ENCODE measurements at regions not wholly inside any gene's neighbourhood (a gene's known extent, or its start where the extent isn't known, plus 50 kb on each side); places are given as distances from the start of the nearest gene placed in this dataset.

DNA sequence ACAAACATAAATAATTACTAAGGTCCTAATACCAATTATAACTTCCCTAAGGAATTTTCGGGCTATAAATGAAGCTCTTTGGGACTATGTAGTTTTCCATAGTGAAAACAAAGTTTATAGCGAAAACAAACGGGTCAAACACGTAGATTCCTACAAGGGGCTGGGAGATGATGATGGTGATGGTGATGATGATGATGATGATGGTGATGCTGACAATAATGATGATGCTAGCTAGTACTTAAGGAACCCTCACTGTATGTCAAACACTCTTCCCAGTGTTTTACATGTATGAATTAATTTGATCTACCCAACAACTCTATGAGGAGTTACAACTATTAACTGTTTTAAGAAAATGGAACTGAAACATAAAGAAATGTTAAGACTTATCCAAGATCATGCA lies 63.7 kb upstream of the PIK3R1 start:
- H3K9ac ChIP-seq (ENCODE audit: low read depth, low read length, poor library complexity): no peak overlapping the region
- H3K23ac ChIP-seq (ENCODE audit: low read depth, low read length, poor library complexity): no peak overlapping the region

GRCh38 chr5:68149189-68149588 lies 66.4 kb upstream of the PIK3R1 start:
- Histone ChIP-seq H3K23ac (ENCODE audit: low read depth, low read length, poor library complexity) (no peak overlapping the region), H3K4me3 (ENCODE audit: low read length in 2 of 2) (no peak overlapping the region), H3K27me3 (ENCODE audit: control insufficient read depth in 3 of 3, insufficient read depth in 3 of 3, low read depth in 1 of 3, low read length in 3 of 3) (no peaks in the 10 kb centered on the region), H2BK12ac (ENCODE audit: low read length) (no peak overlapping the region), H4K8ac (ENCODE audit: low read depth, low read length) (no peak overlapping the region), H3K4me2 (ENCODE audit: insufficient read depth, low read length, poor library complexity, severe bottlenecking) (no peak overlapping the region), H3K9me3 (replicated peaks in 1 of 2; ENCODE audit: control insufficient read depth in 2 of 2, insufficient read depth in 1 of 2, low read depth in 1 of 2, low read length in 2 of 2) (no peaks in the 10 kb centered on the region), H3K18ac (ENCODE audit: low read length) (peak overlapping the region; percentile 74), H3K9ac (ENCODE audit: low read depth, low read length, poor library complexity) (no peak overlapping the region), H2AFZ (ENCODE audit: low read length) (peak overlapping the region; percentile 19), H3K4me1 (ENCODE audit: control insufficient read depth in 2 of 2, insufficient read depth in 1 of 2, low read depth in 1 of 2, low read length in 2 of 2) (no peaks in the 10 kb centered on the region), H2BK5ac (ENCODE audit: low read length) (no peak overlapping the region), H3K14ac (ENCODE audit: low read length) (no peak overlapping the region), H4K91ac (ENCODE audit: low read depth, low read length, poor library complexity) (no peak overlapping the region), H2BK15ac (ENCODE audit: low read length) (no peak overlapping the region), H3K79me1 (ENCODE audit: low read depth, low read length) (no peaks in the 10 kb centered on the region), H3K4ac (ENCODE audit: low read length) (no peak overlapping the region), H2AK5ac (ENCODE audit: low read depth, low read length) (no peak overlapping the region), H2BK120ac (ENCODE audit: low read depth, low read length) (no peak overlapping the region), H3K27ac (replicated peaks; ENCODE audit: low read length) (no peak overlapping the region), H3K36me3 (replicated peaks in 1 of 2; ENCODE audit: control insufficient read depth in 2 of 2, insufficient read depth in 2 of 2, low read length in 2 of 2) (no peaks in the 10 kb centered on the region)
- WGBS, 2 donors (ENCODE audit: extremely low coverage in 2 of 2, insufficient read length in 2 of 2, insufficient replicate concordance in 1 of 2): no CpG with 5 or more reads among the region's 2 CpGs
- DNase-seq (ENCODE audit: low spot score): no peak

More for the DNA sequence above, 63.7 kb upstream of the PIK3R1 start:
- no peaks in the 10 kb centered on the region for H3K9me3 ChIP-seq (replicated peaks in 1 of 2; ENCODE audit: control insufficient read depth in 2 of 2, insufficient read depth in 1 of 2, low read depth in 1 of 2, low read length in 2 of 2)
- no peak for DNase-seq (ENCODE audit: low spot score)
- no peak overlapping the region for H2BK5ac ChIP-seq (ENCODE audit: low read length)
- no peak overlapping the region for H4K91ac ChIP-seq (ENCODE audit: low read depth, low read length, poor library complexity)
- no peaks in the 10 kb centered on the region for H3K27me3 ChIP-seq (ENCODE audit: control insufficient read depth in 3 of 3, insufficient read depth in 3 of 3, low read depth in 1 of 3, low read length in 3 of 3)
- no peak overlapping the region for H4K8ac ChIP-seq (ENCODE audit: low read depth, low read length)
- WGBS, 2 donors (ENCODE audit: extremely low coverage in 2 of 2, insufficient read length in 2 of 2, insufficient replicate concordance in 1 of 2): no CpG with 5 or more reads among the region's 4 CpGs
- H3K79me1 ChIP-seq (ENCODE audit: low read depth, low read length): no peaks in the 10 kb centered on the region
- no peak overlapping the region for H3K14ac ChIP-seq (ENCODE audit: low read length)
- no peak overlapping the region for H3K18ac ChIP-seq (ENCODE audit: low read length)
- no peak overlapping the region for H3K4me2 ChIP-seq (ENCODE audit: insufficient read depth, low read length, poor library complexity, severe bottlenecking)
- H3K4ac ChIP-seq (ENCODE audit: low read length): no peak overlapping the region
- no peaks in the 10 kb centered on the region for H3K4me1 ChIP-seq (ENCODE audit: control insufficient read depth in 2 of 2, insufficient read depth in 1 of 2, low read depth in 1 of 2, low read length in 2 of 2)
- no peak overlapping the region for H3K4me3 ChIP-seq (ENCODE audit: low read length in 2 of 2)
- no peak overlapping the region for H2AK5ac ChIP-seq (ENCODE audit: low read depth, low read length)
- H2BK15ac ChIP-seq (ENCODE audit: low read length): no peak overlapping the region
- H2BK12ac ChIP-seq (ENCODE audit: low read length): no peak overlapping the region
- no peak overlapping the region for H2AFZ ChIP-seq (ENCODE audit: low read length)
- H3K27ac ChIP-seq (replicated peaks; ENCODE audit: low read length): no peak overlapping the region
- H3K36me3 ChIP-seq (replicated peaks in 1 of 2; ENCODE audit: control insufficient read depth in 2 of 2, insufficient read depth in 2 of 2, low read length in 2 of 2): no peaks in the 10 kb centered on the region
- no peak overlapping the region for H2BK120ac ChIP-seq (ENCODE audit: low read depth, low read length)

DNA sequence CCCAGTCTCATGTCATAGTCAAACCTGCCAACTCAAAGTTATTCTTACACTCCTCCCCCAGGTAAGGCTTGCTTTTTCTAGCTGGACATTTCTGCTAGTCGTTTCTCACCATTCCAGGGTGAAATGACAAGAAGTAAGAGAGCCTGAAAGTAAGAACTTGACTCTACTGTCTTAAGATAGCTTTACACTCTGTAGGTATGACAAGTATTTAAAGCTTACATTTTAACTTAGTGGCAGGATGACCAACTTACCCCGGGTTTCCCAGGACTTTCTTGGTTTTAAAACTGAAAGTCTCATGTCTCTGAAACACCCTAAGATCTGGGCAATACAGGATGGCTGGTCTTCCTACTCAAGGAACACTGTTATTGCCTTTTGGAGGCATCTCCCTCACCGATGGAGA lies 67.5 kb upstream of the PIK3R1 start:
- Histone ChIP-seq H3K23ac (ENCODE audit: low read depth, low read length, poor library complexity) (no peak overlapping the region), H3K4me1 (ENCODE audit: control insufficient read depth in 2 of 2, insufficient read depth in 1 of 2, low read depth in 1 of 2, low read length in 2 of 2) (no peaks in the 10 kb centered on the region), H4K8ac (ENCODE audit: low read depth, low read length) (no peak overlapping the region)

DNA sequence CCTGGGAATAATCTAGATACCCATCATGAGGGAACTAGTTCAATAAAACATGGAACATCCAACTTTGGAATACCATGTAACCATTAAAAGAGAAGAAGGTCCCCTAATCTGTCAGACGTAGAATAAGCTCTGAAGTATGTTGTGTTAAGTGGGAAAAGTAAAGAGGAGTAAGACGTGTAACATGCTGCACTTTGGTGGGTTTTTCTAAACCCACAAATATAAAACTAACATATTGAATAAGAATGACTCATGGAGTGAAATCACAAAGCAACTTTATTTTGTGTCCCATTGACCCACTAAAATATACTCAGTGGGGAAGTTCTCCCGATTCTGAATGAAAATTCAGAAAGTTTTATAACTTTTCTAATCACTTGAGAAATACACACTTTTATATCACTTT lies 67.9 kb upstream of the PIK3R1 start:
- Histone ChIP-seq H3K9ac (ENCODE audit: low read depth, low read length, poor library complexity) (no peak overlapping the region), H3K36me3 (replicated peaks in 1 of 2; ENCODE audit: control insufficient read depth in 2 of 2, insufficient read depth in 2 of 2, low read length in 2 of 2) (no peaks in the 10 kb centered on the region), H3K4ac (ENCODE audit: low read length) (no peak overlapping the region), H3K79me1 (ENCODE audit: low read depth, low read length) (no peaks in the 10 kb centered on the region), H2BK12ac (ENCODE audit: low read length) (no peak overlapping the region), H3K23ac (ENCODE audit: low read depth, low read length, poor library complexity) (no peak overlapping the region), H2AK5ac (ENCODE audit: low read depth, low read length) (no peak overlapping the region), H3K27me3 (ENCODE audit: control insufficient read depth in 3 of 3, insufficient read depth in 3 of 3, low read depth in 1 of 3, low read length in 3 of 3) (no peaks in the 10 kb centered on the region), H3K14ac (ENCODE audit: low read length) (no peak overlapping the region), H4K8ac (ENCODE audit: low read depth, low read length) (no peak overlapping the region), H3K27ac (replicated peaks; ENCODE audit: low read length) (no peak overlapping the region), H4K91ac (ENCODE audit: low read depth, low read length, poor library complexity) (no peak overlapping the region), H2AFZ (ENCODE audit: low read length) (no peak overlapping the region), H3K4me3 (ENCODE audit: low read length in 2 of 2) (no peak overlapping the region), H3K18ac (ENCODE audit: low read length) (no peak overlapping the region), H2BK120ac (ENCODE audit: low read depth, low read length) (no peak overlapping the region), H2BK5ac (ENCODE audit: low read length) (no peak overlapping the region), H2BK15ac (ENCODE audit: low read length) (no peak overlapping the region), H3K4me1 (ENCODE audit: control insufficient read depth in 2 of 2, insufficient read depth in 1 of 2, low read depth in 1 of 2, low read length in 2 of 2) (no peaks in the 10 kb centered on the region), H3K4me2 (ENCODE audit: insufficient read depth, low read length, poor library complexity, severe bottlenecking) (no peak overlapping the region), H3K9me3 (replicated peaks in 1 of 2; ENCODE audit: control insufficient read depth in 2 of 2, insufficient read depth in 1 of 2, low read depth in 1 of 2, low read length in 2 of 2) (no peaks in the 10 kb centered on the region)
- DNase-seq (ENCODE audit: low spot score): no peak
- no CpG with 5 or more reads among the region's 3 CpGs for WGBS, 2 donors (ENCODE audit: extremely low coverage in 2 of 2, insufficient read length in 2 of 2, insufficient replicate concordance in 1 of 2)

More for the DNA sequence above, 67.5 kb upstream of the PIK3R1 start:
- Histone ChIP-seq H3K9me3 (replicated peaks in 1 of 2; ENCODE audit: control insufficient read depth in 2 of 2, insufficient read depth in 1 of 2, low read depth in 1 of 2, low read length in 2 of 2) (no peaks in the 10 kb centered on the region), H4K91ac (ENCODE audit: low read depth, low read length, poor library complexity) (no peak overlapping the region), H3K14ac (ENCODE audit: low read length) (no peak overlapping the region), H2BK15ac (ENCODE audit: low read length) (no peak overlapping the region), H3K27me3 (ENCODE audit: control insufficient read depth in 3 of 3, insufficient read depth in 3 of 3, low read depth in 1 of 3, low read length in 3 of 3) (no peaks in the 10 kb centered on the region), H2AK5ac (ENCODE audit: low read depth, low read length) (no peak overlapping the region), H3K4me3 (ENCODE audit: low read length in 2 of 2) (no peak overlapping the region), H3K79me1 (ENCODE audit: low read depth, low read length) (no peaks in the 10 kb centered on the region), H3K36me3 (replicated peaks in 1 of 2; ENCODE audit: control insufficient read depth in 2 of 2, insufficient read depth in 2 of 2, low read length in 2 of 2) (no peaks in the 10 kb centered on the region), H2BK120ac (ENCODE audit: low read depth, low read length) (no peak overlapping the region), H2BK5ac (ENCODE audit: low read length) (no peak overlapping the region), H3K9ac (ENCODE audit: low read depth, low read length, poor library complexity) (no peak overlapping the region), H3K4ac (ENCODE audit: low read length) (no peak overlapping the region), H2BK12ac (ENCODE audit: low read length) (no peak overlapping the region), H3K18ac (ENCODE audit: low read length) (no peak overlapping the region), H3K4me2 (ENCODE audit: insufficient read depth, low read length, poor library complexity, severe bottlenecking) (no peak overlapping the region), H2AFZ (ENCODE audit: low read length) (no peak overlapping the region), H3K27ac (replicated peaks; ENCODE audit: low read length) (no peak overlapping the region)
- DNase-seq (ENCODE audit: low spot score): no peak
- WGBS, 2 donors (ENCODE audit: extremely low coverage in 2 of 2, insufficient read length in 2 of 2, insufficient replicate concordance in 1 of 2): no CpG with 5 or more reads among the region's 3 CpGs
